ENCODE measurements at regions not wholly inside any gene's neighbourhood (a gene's known extent, or its start where the extent isn't known, plus 50 kb on each side); places are given as distances from the start of the nearest gene placed in this dataset.

DNA sequence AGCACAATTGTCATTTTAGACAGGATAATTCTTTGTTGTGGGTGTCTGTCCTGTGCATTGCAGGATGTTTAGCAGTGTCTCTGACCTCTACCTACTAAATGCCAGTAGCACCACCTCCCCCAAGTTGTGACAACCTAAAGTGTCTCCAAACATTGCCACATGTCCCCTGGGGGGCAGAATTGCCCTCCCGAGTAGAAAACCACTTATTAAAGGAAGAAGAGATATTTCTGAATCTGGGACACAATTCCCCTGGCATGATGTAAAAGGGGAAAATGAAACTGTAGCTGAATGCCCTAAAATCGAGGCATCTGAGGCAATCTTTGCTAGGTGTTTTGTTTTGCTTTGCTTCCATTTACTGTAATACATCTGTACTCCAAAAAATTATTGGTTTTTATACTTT is 116.8 kb upstream of the NAP1L1 start:
- DNase-seq (ENCODE audit: low spot score) = no peak
- Mint-ChIP-seq H3K36me3 (ENCODE audit: low read depth, unreplicated experiment) (peaks cover 3% of the 10 kb centered on the region), H3K4me1 (ENCODE audit: unreplicated experiment) (peaks cover 4% of the 10 kb centered on the region), H3K27me3 (ENCODE audit: unreplicated experiment) (peaks cover 2% of the 10 kb centered on the region), H3K9me3 (ENCODE audit: unreplicated experiment) (peaks cover 12% of the 10 kb centered on the region), H3K4me3 (ENCODE audit: unreplicated experiment) (no peak overlapping the region), H3K27ac (ENCODE audit: unreplicated experiment) (no peak overlapping the region)
- no peak for TF ChIP-seq CTCF (IDR thresholded peaks at IDR 0.05; ENCODE audit: unreplicated experiment)

- peaks cover 2% of the 10 kb centered on the region for H3K27me3 Mint-ChIP-seq (ENCODE audit: unreplicated experiment)
Measured at GRCh38 chr12:76199808-76200207, 115.3 kb upstream of the NAP1L1 start.

GRCh38 chr12:76198839-76199238 is 114.4 kb upstream of the NAP1L1 start:
- H3K27ac Mint-ChIP-seq (ENCODE audit: unreplicated experiment) = no peak overlapping the region
- no peaks in the 10 kb centered on the region for H3K36me3 Mint-ChIP-seq (ENCODE audit: low read depth, unreplicated experiment)
- H3K27me3 Mint-ChIP-seq (ENCODE audit: unreplicated experiment) = no peaks in the 10 kb centered on the region
- DNase-seq (ENCODE audit: low spot score) = no peak
- peaks cover 4% of the 10 kb centered on the region for H3K4me1 Mint-ChIP-seq (ENCODE audit: unreplicated experiment)
- TF ChIP-seq CTCF (IDR thresholded peaks at IDR 0.05; ENCODE audit: unreplicated experiment) = no peak
- H3K9me3 Mint-ChIP-seq (ENCODE audit: unreplicated experiment) = peaks cover 12% of the 10 kb centered on the region
- no peak overlapping the region for H3K4me3 Mint-ChIP-seq (ENCODE audit: unreplicated experiment)

More at GRCh38 chr12:76199808-76200207, 115.3 kb upstream of the NAP1L1 start:
- Mint-ChIP-seq H3K36me3 (ENCODE audit: low read depth, unreplicated experiment) (peaks cover 3% of the 10 kb centered on the region), H3K27ac (ENCODE audit: unreplicated experiment) (no peak overlapping the region), H3K4me1 (ENCODE audit: unreplicated experiment) (peaks cover 4% of the 10 kb centered on the region), H3K9me3 (ENCODE audit: unreplicated experiment) (peaks cover 12% of the 10 kb centered on the region), H3K4me3 (ENCODE audit: unreplicated experiment) (no peak overlapping the region)
- TF ChIP-seq CTCF (IDR thresholded peaks at IDR 0.05; ENCODE audit: unreplicated experiment) = no peak
- DNase-seq (ENCODE audit: low spot score) = no peak

- Mint-ChIP-seq H3K4me3 (ENCODE audit: unreplicated experiment) (no peak overlapping the region), H3K9me3 (ENCODE audit: unreplicated experiment) (peaks cover 8% of the 10 kb centered on the region), H3K27ac (ENCODE audit: unreplicated experiment) (no peak overlapping the region), H3K27me3 (ENCODE audit: unreplicated experiment) (no peaks in the 10 kb centered on the region), H3K4me1 (ENCODE audit: unreplicated experiment) (peaks cover 4% of the 10 kb centered on the region), H3K36me3 (ENCODE audit: low read depth, unreplicated experiment) (no peaks in the 10 kb centered on the region)
- no peak for DNase-seq (ENCODE audit: low spot score)
- TF ChIP-seq CTCF (IDR thresholded peaks at IDR 0.05; ENCODE audit: unreplicated experiment) = no peak
Measured at GRCh38 chr12:76197283-76197682, 112.8 kb upstream of the NAP1L1 start.

- Mint-ChIP-seq H3K36me3 (ENCODE audit: low read depth, unreplicated experiment) (no peaks in the 10 kb centered on the region), H3K9me3 (ENCODE audit: unreplicated experiment) (peaks cover 8% of the 10 kb centered on the region), H3K27me3 (ENCODE audit: unreplicated experiment) (no peaks in the 10 kb centered on the region), H3K4me1 (ENCODE audit: unreplicated experiment) (no peaks in the 10 kb centered on the region), H3K27ac (ENCODE audit: unreplicated experiment) (no peak overlapping the region), H3K4me3 (ENCODE audit: unreplicated experiment) (no peak overlapping the region)
- no peak for TF ChIP-seq CTCF (IDR thresholded peaks at IDR 0.05; ENCODE audit: unreplicated experiment)
- no peak for DNase-seq (ENCODE audit: low spot score)
Measured at GRCh38 chr12:76195920-76196319, 111.4 kb upstream of the NAP1L1 start.
